A549 (cell line): ENCODE measurements at regions not wholly inside any gene's neighbourhood (a gene's known extent, or its start where the extent isn't known, plus 50 kb on each side); places are given as distances from the start of the nearest gene placed in this dataset.

Experiments
- ATAC-seq, 2 experiments: fragments of 200-7000 bp in 1 of 2; fragments of >200 bp in 1 of 2; cut with Nextera tagmentation in 1 of 2; cut with Tn5 transposase in 1 of 2; 3 replicates each; pipeline versions ENCODE4 v1.8.0 to v1.9.1; 2018 to 2020; ENCODE audit warnings: mild to moderate bottlenecking in 1 of 2, moderate library complexity in 1 of 2
- CTCF ChIA-PET: fragments of 300-600 bp; sonication (Branson Sonifier 250); formaldehyde crosslinking; extraction: SDS; loops from one replicate; lab custom pipeline; 2021; ENCODE audit warnings: antibody characterized with exemption, inconsistent platforms; lab: Yijun Ruan, JAX
- POLR2A ChIA-PET: fragments of 350-600 bp; formaldehyde crosslinking; extraction: SDS; loops from one replicate; lab custom pipeline; 2021; ENCODE audit warnings: antibody characterized with exemption, inconsistent platforms; lab: Yijun Ruan, JAX
- DNase-seq, 2 experiments: peaks; one replicate each; pipeline versions ENCODE4 v3.0.0 to v3.0.0-alpha.2; 2011 to 2016; ENCODE audit warnings: low read depth in 1 of 2, low spot score in 1 of 2
- FAIRE-seq: peaks from 2 replicates; lab custom pipeline; 2011; peaks lifted over from hg19 to GRCh38; lab: Jason Lieb, UNC
- H3K27ac ChIP-seq, 2 experiments: fragments of >200 bp; sonication (Bioruptor Twin); formaldehyde crosslinking; 3 replicates each; pipeline ENCODE4 v1.5.1; 2016 to 2017
- H3K4me1 ChIP-seq: fragments of >200 bp; sonication (Bioruptor Twin); formaldehyde crosslinking; 3 replicates; pipeline ENCODE4 v1.6.1; 2016
- H3K4me2 ChIP-seq: fragments of >200 bp; sonication (Bioruptor Twin); formaldehyde crosslinking; 3 replicates; pipeline ENCODE4 v1.6.1; 2016
- H3K4me3 ChIP-seq: fragments of >200 bp; sonication (Bioruptor Twin); formaldehyde crosslinking; 3 replicates; pipeline ENCODE4 v1.5.1; 2016
- H3K9me3 ChIP-seq: fragments of >200 bp; sonication (Bioruptor Twin); formaldehyde crosslinking; 3 replicates; pipeline ENCODE4 v1.6.1; 2016
- CHD2 ChIP-seq: fragments of 150-350 bp; IDR thresholded peaks from 2 replicates; pipeline ENCODE4 v1.6.1; 2014; ENCODE audit warnings: low read length; ENCODE audit not compliant: partially characterized antibody
- ESRRA ChIP-seq: fragments of 150-350 bp; IDR thresholded peaks from 2 replicates; pipeline ENCODE4 v1.6.1; 2014; ENCODE audit warnings: mild to moderate bottlenecking, low read length, borderline replicate concordance
- HOXA7 ChIP-seq: fragments of 250-450 bp; sonication (Bioruptor Pico); IDR thresholded peaks from 2 replicates; pipeline ENCODE4 v1.5.0; 2020; ENCODE audit warnings: mild to moderate bottlenecking, moderate library complexity
- JUN ChIP-seq, 2 experiments: fragments of >200 bp; sonication (Bioruptor Twin); formaldehyde crosslinking; IDR thresholded peaks; 2 replicates in 1 of 2; 3 replicates in 1 of 2; pipeline ENCODE4 v1.6.1; 2016 to 2017
- MAZ ChIP-seq: fragments of 150-350 bp; IDR thresholded peaks from 2 replicates; pipeline ENCODE4 v1.6.1; 2014; ENCODE audit warnings: antibody characterized with exemption, low read depth, low read length, borderline replicate concordance
- NFE2L2 ChIP-seq: fragments of 150-350 bp; conservative IDR thresholded peaks from 2 replicates; pipeline ENCODE4 v1.6.1; 2014; ENCODE audit warnings: low read length
- RNF2 ChIP-seq: fragments of 200-600 bp; sonication (generic); IDR thresholded peaks from 2 replicates; pipeline ENCODE4 v1.6.1; 2016; ENCODE audit warnings: low read depth, mild to moderate bottlenecking, antibody characterized with exemption, moderate library complexity, borderline replicate concordance
- TFCP2L1 ChIP-seq: fragments of 250-450 bp; sonication (Bioruptor Pico); IDR thresholded peaks from 2 replicates; pipeline ENCODE4 v1.5.0; 2021; ENCODE audit warnings: mild to moderate bottlenecking
- ZNF302 ChIP-seq: fragments of 250-450 bp; sonication (Bioruptor Pico); IDR thresholded peaks from 2 replicates; pipeline ENCODE4 v1.9.0; 2021; ENCODE audit warnings: inconsistent platforms, mild to moderate bottlenecking, moderate library complexity
- ZSCAN20 ChIP-seq: fragments of 250-450 bp; sonication (Bioruptor Pico); IDR thresholded peaks from 2 replicates; pipeline ENCODE4 v1.8.0; 2022; ENCODE audit warnings: mild to moderate bottlenecking, moderate library complexity
- WGBS: methylation state at CpG from one replicate; pipeline ENCODE4 v1.1.6; 2017; ENCODE audit errors: missing lambda C conversion rate; 5-methylcytosine and 5-hydroxymethylcytosine counted together
- TF ChIP-seq, protein P1 (sequence below): fragments of >200 bp; sonication (Bioruptor Twin); formaldehyde crosslinking; IDR thresholded peaks from 3 replicates; pipeline ENCODE4 v1.6.1; 2016
- TF ChIP-seq, protein P2 (sequence below): fragments of >200 bp; sonication (Bioruptor Twin); formaldehyde crosslinking; IDR thresholded peaks from 3 replicates; pipeline ENCODE4 v1.5.1; 2016
- TF ChIP-seq, protein P3 (sequence below): IDR thresholded peaks from 2 replicates; pipeline ENCODE4 v1.6.1; 2012
- TF ChIP-seq, protein P4 (sequence below): IDR thresholded peaks from 2 replicates; pipeline ENCODE4 v1.6.1; 2012
- TF ChIP-seq, protein P5 (sequence below): IDR thresholded peaks from 2 replicates; pipeline ENCODE4 v1.6.1; 2012; ENCODE audit warnings: low read depth, borderline replicate concordance
- TF ChIP-seq, protein P6 (sequence below): fragments of 250-450 bp; sonication (Bioruptor Pico); IDR thresholded peaks from 2 replicates; pipeline ENCODE4 v1.5.0; 2020; ENCODE audit warnings: low read depth, mild to moderate bottlenecking, moderate library complexity
- TF ChIP-seq, protein P7 (sequence below): fragments of 200-600 bp; sonication (generic); IDR thresholded peaks from 2 replicates; pipeline ENCODE4 v1.6.1; 2016; ENCODE audit warnings: antibody characterized with exemption, mild to moderate bottlenecking, moderate library complexity

DNA sequence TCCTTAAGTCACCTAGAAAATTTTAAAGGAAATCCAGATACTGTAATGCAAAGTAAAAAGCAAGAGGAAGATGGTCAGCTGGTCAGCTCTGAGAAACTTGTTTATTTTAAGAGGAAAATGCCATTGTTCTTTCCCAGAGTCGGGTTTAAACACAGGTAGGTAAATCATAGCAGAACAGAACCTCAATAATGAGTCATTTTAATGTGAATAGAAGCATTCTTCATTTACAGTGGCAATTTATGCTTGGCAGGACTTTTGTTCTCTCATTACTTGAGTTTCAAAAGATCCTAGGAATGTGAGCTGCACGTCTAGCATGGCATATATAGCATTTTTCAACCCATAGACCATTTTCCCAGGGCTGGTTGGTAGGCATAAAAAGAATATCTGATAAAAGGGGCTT lies 132.3 kb downstream of the LIG4 start:
- no peak for ATAC-seq
- no peak overlapping the region for H3K27ac ChIP-seq
- DNase-seq, result no peak
- POLR2A ChIA-PET, result no interaction called here
- WGBS, result 0% methylated on average over 2 of the region's 2 CpGs
- TF ChIP-seq MAZ (no peak), JUN (IDR thresholded peaks at IDR 0.05) (no peak), ZSCAN20 (CRISPR knock-in tag) (no peak), CHD2 (no peak), NFE2L2 (no peak), ESRRA (no peak), TFCP2L1 (CRISPR knock-in tag) (no peak)
- TF ChIP-seq, protein P1, sequence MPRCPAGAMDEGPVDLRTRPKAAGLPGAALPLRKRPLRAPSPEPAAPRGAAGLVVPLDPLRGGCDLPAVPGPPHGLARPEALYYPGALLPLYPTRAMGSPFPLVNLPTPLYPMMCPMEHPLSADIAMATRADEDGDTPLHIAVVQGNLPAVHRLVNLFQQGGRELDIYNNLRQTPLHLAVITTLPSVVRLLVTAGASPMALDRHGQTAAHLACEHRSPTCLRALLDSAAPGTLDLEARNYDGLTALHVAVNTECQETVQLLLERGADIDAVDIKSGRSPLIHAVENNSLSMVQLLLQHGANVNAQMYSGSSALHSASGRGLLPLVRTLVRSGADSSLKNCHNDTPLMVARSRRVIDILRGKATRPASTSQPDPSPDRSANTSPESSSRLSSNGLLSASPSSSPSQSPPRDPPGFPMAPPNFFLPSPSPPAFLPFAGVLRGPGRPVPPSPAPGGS, result no peak
- TF ChIP-seq, protein P2, sequence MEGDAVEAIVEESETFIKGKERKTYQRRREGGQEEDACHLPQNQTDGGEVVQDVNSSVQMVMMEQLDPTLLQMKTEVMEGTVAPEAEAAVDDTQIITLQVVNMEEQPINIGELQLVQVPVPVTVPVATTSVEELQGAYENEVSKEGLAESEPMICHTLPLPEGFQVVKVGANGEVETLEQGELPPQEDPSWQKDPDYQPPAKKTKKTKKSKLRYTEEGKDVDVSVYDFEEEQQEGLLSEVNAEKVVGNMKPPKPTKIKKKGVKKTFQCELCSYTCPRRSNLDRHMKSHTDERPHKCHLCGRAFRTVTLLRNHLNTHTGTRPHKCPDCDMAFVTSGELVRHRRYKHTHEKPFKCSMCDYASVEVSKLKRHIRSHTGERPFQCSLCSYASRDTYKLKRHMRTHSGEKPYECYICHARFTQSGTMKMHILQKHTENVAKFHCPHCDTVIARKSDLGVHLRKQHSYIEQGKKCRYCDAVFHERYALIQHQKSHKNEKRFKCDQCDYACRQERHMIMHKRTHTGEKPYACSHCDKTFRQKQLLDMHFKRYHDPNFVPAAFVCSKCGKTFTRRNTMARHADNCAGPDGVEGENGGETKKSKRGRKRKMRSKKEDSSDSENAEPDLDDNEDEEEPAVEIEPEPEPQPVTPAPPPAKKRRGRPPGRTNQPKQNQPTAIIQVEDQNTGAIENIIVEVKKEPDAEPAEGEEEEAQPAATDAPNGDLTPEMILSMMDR, result no peak
- TF ChIP-seq, protein P3, sequence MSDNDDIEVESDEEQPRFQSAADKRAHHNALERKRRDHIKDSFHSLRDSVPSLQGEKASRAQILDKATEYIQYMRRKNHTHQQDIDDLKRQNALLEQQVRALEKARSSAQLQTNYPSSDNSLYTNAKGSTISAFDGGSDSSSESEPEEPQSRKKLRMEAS, result no peak
- no peaks in the 10 kb centered on the region for H3K9me3 ChIP-seq
- no peaks in the 10 kb centered on the region for H3K4me1 ChIP-seq
- FAIRE-seq, result no peak
- CTCF ChIA-PET, result no interaction called here
- H3K4me2 ChIP-seq, result no peak overlapping the region
- no peak overlapping the region for H3K4me3 ChIP-seq

DNA sequence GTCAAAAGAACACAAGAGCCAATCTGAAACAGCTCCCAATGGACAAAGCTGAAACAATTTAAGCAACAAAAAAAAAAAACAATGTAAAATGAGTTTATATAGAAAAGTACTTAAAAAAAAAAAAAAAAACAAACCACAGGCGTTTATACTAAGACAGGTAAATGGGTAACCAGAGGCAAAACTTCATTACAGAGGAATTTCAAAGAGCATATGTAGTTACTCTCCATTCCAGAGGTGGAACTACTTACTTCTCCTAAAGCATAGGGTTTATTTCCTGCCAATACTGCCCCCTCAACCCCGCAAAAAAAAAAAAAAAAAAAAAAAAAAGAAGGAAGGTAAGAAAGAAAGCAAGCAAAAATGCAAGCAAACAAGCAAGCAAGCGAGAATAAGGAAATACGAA lies 132.9 kb downstream of the LIG4 start:
- 9% methylated on average over 4 of the region's 4 CpGs for WGBS
- Histone ChIP-seq H3K4me2 (no peak overlapping the region), H3K4me1 (no peaks in the 10 kb centered on the region), H3K9me3 (no peaks in the 10 kb centered on the region), H3K27ac (no peak overlapping the region), H3K4me3 (no peak overlapping the region)
- no peak for ATAC-seq
- no peak for FAIRE-seq
- ChIA-PET CTCF (no interaction called here), POLR2A (no interaction called here)
- TF ChIP-seq, protein P4, sequence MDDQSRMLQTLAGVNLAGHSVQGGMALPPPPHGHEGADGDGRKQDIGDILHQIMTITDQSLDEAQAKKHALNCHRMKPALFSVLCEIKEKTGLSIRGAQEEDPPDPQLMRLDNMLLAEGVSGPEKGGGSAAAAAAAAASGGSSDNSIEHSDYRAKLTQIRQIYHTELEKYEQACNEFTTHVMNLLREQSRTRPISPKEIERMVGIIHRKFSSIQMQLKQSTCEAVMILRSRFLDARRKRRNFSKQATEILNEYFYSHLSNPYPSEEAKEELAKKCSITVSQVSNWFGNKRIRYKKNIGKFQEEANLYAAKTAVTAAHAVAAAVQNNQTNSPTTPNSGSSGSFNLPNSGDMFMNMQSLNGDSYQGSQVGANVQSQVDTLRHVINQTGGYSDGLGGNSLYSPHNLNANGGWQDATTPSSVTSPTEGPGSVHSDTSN, result no peak
- TF ChIP-seq, protein P5, sequence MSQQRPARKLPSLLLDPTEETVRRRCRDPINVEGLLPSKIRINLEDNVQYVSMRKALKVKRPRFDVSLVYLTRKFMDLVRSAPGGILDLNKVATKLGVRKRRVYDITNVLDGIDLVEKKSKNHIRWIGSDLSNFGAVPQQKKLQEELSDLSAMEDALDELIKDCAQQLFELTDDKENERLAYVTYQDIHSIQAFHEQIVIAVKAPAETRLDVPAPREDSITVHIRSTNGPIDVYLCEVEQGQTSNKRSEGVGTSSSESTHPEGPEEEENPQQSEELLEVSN, result no peak
- TF ChIP-seq RNF2 (no peak), ZSCAN20 (CRISPR knock-in tag) (no peak), ZNF302 (CRISPR knock-in tag) (no peak), TFCP2L1 (CRISPR knock-in tag) (no peak), MAZ (no peak), HOXA7 (CRISPR knock-in tag) (no peak)
- TF ChIP-seq, protein P6, sequence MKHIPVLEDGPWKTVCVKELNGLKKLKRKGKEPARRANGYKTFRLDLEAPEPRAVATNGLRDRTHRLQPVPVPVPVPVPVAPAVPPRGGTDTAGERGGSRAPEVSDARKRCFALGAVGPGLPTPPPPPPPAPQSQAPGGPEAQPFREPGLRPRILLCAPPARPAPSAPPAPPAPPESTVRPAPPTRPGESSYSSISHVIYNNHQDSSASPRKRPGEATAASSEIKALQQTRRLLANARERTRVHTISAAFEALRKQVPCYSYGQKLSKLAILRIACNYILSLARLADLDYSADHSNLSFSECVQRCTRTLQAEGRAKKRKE, result no peak
- TF ChIP-seq, protein P7, sequence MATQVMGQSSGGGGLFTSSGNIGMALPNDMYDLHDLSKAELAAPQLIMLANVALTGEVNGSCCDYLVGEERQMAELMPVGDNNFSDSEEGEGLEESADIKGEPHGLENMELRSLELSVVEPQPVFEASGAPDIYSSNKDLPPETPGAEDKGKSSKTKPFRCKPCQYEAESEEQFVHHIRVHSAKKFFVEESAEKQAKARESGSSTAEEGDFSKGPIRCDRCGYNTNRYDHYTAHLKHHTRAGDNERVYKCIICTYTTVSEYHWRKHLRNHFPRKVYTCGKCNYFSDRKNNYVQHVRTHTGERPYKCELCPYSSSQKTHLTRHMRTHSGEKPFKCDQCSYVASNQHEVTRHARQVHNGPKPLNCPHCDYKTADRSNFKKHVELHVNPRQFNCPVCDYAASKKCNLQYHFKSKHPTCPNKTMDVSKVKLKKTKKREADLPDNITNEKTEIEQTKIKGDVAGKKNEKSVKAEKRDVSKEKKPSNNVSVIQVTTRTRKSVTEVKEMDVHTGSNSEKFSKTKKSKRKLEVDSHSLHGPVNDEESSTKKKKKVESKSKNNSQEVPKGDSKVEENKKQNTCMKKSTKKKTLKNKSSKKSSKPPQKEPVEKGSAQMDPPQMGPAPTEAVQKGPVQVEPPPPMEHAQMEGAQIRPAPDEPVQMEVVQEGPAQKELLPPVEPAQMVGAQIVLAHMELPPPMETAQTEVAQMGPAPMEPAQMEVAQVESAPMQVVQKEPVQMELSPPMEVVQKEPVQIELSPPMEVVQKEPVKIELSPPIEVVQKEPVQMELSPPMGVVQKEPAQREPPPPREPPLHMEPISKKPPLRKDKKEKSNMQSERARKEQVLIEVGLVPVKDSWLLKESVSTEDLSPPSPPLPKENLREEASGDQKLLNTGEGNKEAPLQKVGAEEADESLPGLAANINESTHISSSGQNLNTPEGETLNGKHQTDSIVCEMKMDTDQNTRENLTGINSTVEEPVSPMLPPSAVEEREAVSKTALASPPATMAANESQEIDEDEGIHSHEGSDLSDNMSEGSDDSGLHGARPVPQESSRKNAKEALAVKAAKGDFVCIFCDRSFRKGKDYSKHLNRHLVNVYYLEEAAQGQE, result no peak
- DNase-seq, result no peak
